IgD-negative memory B cell (primary cell): ENCODE measurements at regions not wholly inside any gene's neighbourhood (a gene's known extent, or its start where the extent isn't known, plus 50 kb on each side); places are given as distances from the start of the nearest gene placed in this dataset.
"Not testable (repeated sequence)": the region's sequence is repeated elsewhere in the genome, so short reads cannot be mapped to it uniquely, and the experiment has no call there.

Source experiments
- H3K27ac Mint-ChIP-seq, 3 donors: one replicate each; pipeline ENCODE4 v1.8.0; 2020 to 2022; ENCODE audit warnings: mild to moderate bottlenecking in 3 of 3, mixed read lengths in 3 of 3, moderate library complexity in 1 of 3
- H3K27me3 Mint-ChIP-seq: one replicate; pipeline ENCODE4 v1.8.0; 2021; ENCODE audit warnings: mixed read lengths
- H3K36me3 Mint-ChIP-seq: one replicate; pipeline ENCODE4 v1.8.0; 2020; ENCODE audit warnings: mild to moderate bottlenecking, mixed read lengths
- H3K4me1 Mint-ChIP-seq, 3 donors: one replicate each; pipeline ENCODE4 v1.8.0; 2020 to 2022; ENCODE audit warnings: mixed read lengths in 3 of 3, mild to moderate bottlenecking in 1 of 3
- H3K4me3 Mint-ChIP-seq, 4 donors: one replicate each; pipeline ENCODE4 v1.8.0; 2020 to 2022; ENCODE audit warnings: mild to moderate bottlenecking in 4 of 4, mixed read lengths in 4 of 4, moderate library complexity in 3 of 4
- H3K9me3 Mint-ChIP-seq, 3 donors: one replicate each; pipeline ENCODE4 v1.8.0; 2020 to 2021; ENCODE audit warnings: mixed read lengths in 3 of 3, mild to moderate bottlenecking in 1 of 3

DNA sequence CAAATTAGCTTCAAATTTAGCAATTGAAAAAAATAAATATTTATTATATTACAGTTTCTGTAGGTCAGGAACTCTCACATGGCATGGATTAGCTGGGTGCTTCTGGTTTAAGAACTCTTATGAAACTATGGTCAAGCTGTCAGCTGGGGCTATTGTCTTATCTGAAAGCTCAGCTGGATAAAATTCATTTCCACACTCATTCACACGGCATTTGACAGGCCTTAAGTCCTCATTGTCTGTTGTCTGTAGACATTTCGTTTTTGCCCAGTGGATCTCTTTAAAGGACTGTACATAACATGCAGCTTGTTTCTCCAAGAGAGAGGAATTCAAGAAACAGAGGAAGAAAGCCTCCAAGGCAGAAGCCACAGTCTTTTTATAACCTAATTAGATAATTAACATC is 1556.8 kb upstream of the SLC39A10 start:
- Mint-ChIP-seq H3K27me3 (no peaks in the 10 kb centered on the region), H3K9me3 (peaks cover 0 to 2% (median 0%) of the 10 kb centered on the region in 3 donors), H3K4me1 (peaks cover 5 to 11% (median 6%) of the 10 kb centered on the region in 3 donors), H3K4me3 (no peak overlapping the region), H3K27ac (no peak overlapping the region), H3K36me3 (peaks cover 2% of the 10 kb centered on the region)

DNA sequence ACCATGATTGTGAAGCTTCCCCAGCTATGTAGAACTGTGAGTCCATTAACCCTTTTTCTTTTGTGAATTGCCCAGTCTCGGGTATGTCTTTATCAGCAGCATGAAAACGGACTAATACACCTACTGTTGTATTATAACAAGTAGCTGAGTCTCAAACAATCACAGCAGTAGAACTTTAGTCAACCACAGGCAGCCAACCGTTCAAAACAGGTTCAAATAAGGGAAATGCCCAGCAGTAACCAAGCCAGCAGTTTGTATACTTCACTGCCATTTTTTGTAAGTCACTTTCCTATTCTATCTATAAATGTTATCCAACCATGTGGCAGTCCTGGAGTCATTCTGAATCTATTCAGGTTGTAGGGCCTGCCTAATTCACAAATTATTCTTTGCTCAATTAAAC is 1560.6 kb upstream of the SLC39A10 start:
- peaks cover 2% of the 10 kb centered on the region for H3K36me3 Mint-ChIP-seq
- H3K9me3 Mint-ChIP-seq, result peaks cover 0 to 2% (median 0%) of the 10 kb centered on the region in 3 donors
- no peaks in the 10 kb centered on the region for H3K27me3 Mint-ChIP-seq
- no peak overlapping the region for H3K4me3 Mint-ChIP-seq
- no peaks in the 10 kb centered on the region for H3K4me1 Mint-ChIP-seq
- H3K27ac Mint-ChIP-seq, result no peak overlapping the region

DNA sequence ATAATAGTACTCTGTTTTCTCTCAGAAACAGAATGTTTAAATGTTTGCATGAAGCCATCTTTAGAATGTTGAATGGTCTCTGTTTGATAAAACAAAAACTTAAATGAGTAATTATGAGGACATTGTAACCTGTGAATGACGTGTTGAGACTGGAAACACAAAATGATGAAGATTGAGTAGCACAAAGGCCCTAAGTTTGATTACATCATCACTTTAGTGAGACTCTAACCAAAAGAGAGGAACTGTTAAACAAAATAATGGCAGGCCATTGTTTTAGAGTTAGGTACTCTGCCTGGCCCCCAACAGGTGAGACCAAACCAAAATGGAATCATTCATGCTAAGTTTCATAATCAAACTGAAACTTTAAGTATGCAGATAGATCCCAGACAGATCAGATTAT is 1561.7 kb upstream of the SLC39A10 start:
- Mint-ChIP-seq H3K27me3 (no peaks in the 10 kb centered on the region), H3K4me3 (no peak overlapping the region), H3K9me3 (peaks cover 0 to 2% (median 0%) of the 10 kb centered on the region in 3 donors), H3K27ac (no peak overlapping the region), H3K4me1 (no peaks in the 10 kb centered on the region), H3K36me3 (peaks cover 2% of the 10 kb centered on the region)

DNA sequence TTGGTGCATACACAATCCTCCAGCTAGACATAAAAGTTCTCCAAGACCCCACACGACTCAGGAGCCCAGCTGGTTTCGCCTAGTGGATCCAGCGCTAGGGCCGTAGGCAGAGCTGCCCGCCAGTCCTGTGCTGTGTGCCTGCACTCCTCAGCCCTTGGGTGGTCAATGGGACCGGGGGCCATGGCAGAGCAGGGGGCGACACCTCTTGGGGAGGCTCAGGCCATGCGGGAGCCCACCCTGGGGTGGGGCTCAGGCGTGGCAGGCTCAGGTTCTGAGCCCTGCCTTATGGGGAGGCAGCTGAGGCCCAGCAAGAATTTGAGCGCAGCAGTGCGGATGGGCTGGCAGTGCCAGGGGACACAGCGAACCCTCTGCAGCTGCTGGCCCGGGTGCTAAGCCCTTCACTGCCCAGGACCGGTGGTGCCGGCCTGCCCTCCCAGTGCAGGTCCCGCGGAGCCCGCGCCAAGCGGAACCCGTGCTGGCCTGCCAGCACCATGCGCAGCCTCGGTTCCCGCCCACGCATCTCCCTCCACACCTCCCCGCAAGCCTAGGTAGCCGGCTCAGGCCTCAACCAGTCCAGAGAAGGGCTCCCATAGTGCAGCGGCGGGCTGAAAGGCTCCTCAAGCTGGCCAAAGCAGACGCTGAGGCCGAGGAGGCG is 1566.6 kb upstream of the SLC39A10 start:
- Mint-ChIP-seq H3K4me1 (peaks cover 2 to 12% (median 8%) of the 10 kb centered on the region in 3 donors), H3K36me3 (no peaks in the 10 kb centered on the region), H3K27ac (no peak overlapping the region), H3K27me3 (no peaks in the 10 kb centered on the region), H3K4me3 (no peak overlapping the region), H3K9me3 (no peaks in the 10 kb centered on the region)

DNA sequence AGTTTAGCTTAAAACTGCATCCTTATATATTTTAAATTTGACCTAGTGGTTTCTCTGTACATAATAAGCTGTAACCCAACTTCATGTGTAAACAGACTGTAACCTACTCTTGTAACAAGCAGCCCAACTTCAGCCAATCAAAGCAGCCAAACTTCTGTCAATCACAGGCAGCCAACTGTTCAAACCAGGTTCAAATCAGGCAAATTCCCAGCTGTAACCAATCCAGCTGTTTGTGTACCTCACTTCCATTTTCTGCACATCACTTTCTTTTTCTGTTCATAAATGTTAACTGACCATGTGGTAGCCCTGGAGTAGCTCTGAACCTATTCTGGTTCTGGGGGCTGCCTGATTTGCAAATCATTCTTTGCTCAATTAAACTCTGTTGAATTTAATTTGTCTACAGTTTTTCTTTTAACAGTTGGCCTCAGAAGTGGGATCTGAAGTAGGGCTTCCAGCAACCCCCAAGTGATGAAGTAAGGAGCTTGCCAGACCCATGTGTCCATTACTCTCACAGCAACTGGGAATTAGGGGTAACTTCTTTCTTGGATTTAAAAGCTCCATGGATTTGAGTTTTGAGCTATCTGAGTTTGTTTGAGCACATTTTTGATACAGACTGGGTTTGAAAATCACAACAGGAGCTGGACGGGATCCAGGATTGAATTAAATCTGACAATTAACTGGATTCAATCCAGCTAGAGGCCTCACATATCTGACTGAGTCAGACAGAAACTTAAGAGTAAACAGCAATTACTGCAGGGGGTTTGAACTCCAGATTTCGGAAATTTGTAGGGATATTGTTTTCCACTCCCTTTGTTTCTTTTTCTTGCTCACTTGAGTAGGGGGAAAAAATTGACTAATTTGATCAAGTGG is 1569.7 kb upstream of the SLC39A10 start:
- no peak overlapping the region for H3K4me3 Mint-ChIP-seq
- peaks cover 2 to 12% (median 8%) of the 10 kb centered on the region in 3 donors for H3K4me1 Mint-ChIP-seq
- no peaks in the 10 kb centered on the region for H3K36me3 Mint-ChIP-seq
- H3K27ac Mint-ChIP-seq, result no peak overlapping the region
- H3K9me3 Mint-ChIP-seq, result peaks cover 0 to 2% (median 0%) of the 10 kb centered on the region in 3 donors
- no peaks in the 10 kb centered on the region for H3K27me3 Mint-ChIP-seq

DNA sequence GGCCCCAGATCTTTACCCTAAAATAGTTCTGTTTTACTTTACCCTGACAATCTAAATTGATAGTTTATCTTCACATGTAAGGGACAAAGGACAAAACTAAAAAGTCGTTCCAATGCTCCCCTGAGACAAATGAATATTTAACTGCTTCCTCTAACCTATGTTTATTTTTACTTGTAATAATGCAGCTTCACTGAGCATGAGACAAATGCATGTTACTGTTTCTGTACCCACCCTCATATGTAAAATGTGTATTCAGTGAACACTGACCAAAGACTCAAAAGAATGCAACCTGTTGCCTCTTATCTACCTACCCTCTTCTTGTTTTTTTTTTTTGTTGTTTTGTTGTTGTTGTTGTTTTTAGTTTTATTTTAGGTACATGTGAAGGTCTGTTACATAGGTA is 1570.9 kb upstream of the SLC39A10 start:
- Mint-ChIP-seq H3K36me3 (no peaks in the 10 kb centered on the region), H3K27ac (no peak overlapping the region), H3K4me1 (peaks cover 2 to 12% (median 8%) of the 10 kb centered on the region in 3 donors), H3K4me3 (no peak overlapping the region), H3K9me3 (peaks cover 0 to 2% (median 0%) of the 10 kb centered on the region in 3 donors), H3K27me3 (no peaks in the 10 kb centered on the region)

DNA sequence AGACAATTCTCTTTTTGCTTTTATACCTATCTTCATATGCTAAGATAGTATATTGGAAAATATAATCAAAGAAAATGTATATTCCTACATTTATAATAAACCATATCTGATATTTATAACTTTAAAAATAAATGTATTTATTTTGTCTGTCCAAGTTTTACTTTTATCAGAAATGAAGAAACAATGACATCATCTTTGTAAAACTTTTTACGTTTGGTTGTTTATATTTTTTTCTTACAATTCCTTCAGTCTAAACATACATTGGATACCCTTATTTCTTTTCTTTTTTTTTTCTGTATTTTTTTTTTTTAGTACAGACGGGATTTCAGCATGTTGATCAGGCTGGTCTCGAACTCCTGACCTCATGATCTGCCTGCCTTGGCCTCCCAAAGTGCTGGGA is 1577.0 kb upstream of the SLC39A10 start:
- Mint-ChIP-seq H3K4me3 (no peak overlapping the region), H3K27me3 (no peaks in the 10 kb centered on the region), H3K9me3 (peaks cover 0 to 2% (median 0%) of the 10 kb centered on the region in 3 donors), H3K4me1 (no peaks in the 10 kb centered on the region), H3K36me3 (no peaks in the 10 kb centered on the region), H3K27ac (no peak overlapping the region)

DNA sequence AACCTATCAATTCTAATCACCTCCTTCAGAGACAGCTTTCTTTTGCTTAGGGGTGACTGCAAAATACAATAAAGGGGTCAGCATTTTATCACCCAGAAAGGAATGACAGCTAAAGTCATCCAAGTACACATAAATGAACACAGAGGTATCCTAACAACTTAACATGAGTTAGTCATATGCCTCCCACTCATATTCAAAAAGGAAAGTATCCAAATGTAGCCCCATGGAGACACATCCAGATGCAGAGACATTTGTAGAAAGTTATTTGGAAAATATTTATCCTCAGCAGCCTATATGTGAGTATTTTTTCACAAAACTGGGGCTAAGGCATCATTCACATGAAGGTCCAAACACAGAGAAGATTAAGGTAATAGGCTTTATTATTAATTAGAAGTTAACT is 1579.7 kb upstream of the SLC39A10 start:
- Mint-ChIP-seq H3K36me3 (no peaks in the 10 kb centered on the region), H3K4me3 (no peak overlapping the region), H3K9me3 (no peaks in the 10 kb centered on the region), H3K27me3 (no peaks in the 10 kb centered on the region), H3K4me1 (no peaks in the 10 kb centered on the region), H3K27ac (no peak overlapping the region)

DNA sequence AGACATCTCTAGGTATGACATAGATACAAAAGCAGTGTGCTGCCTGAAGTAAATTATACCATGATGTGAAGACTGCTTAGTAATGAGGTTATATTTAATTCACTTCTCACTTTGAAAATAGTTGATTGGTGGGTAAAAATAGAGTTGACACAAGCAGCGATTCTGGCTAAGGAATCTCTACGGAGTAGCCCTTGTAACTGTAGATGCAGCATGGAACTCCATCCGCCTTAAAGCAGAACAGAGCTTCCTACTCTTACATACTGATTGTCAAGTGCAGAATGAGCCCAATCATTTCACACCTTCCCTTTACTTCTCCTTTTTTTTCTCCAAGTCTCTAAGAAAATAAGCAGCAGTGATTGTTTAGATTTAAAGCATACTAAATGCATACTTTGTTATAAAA is 1594.6 kb upstream of the SLC39A10 start:
- Mint-ChIP-seq H3K4me3 (no peak overlapping the region), H3K27ac (peak overlapping the region in 1 of 3 donors; percentile 57), H3K4me1 (peaks cover 4 to 12% (median 10%) of the 10 kb centered on the region in 3 donors), H3K36me3 (no peaks in the 10 kb centered on the region), H3K27me3 (no peaks in the 10 kb centered on the region), H3K9me3 (peaks cover 0 to 3% (median 0%) of the 10 kb centered on the region in 3 donors)

DNA sequence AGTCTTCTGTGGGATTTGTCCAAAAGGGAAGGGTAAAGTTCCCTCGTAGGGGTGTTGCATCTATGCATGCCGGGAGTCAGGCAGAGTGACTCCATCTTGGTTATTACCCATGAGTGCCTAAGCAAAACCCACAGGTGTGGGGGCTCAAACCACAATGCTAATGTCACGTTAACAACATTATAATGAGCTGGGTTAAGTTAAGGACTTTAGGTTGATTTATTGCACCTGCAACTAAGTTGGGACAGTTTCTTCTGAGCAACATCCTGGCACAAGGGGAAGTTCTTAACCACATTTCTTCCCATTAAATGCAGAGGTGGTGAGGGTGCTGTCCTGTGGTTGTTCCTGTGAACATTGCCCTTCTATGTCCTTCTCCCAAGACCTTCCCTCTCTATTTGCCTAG is 1596.8 kb upstream of the SLC39A10 start:
- peak overlapping the region in 1 of 4 donors; percentile 22 for H3K4me3 Mint-ChIP-seq

DNA sequence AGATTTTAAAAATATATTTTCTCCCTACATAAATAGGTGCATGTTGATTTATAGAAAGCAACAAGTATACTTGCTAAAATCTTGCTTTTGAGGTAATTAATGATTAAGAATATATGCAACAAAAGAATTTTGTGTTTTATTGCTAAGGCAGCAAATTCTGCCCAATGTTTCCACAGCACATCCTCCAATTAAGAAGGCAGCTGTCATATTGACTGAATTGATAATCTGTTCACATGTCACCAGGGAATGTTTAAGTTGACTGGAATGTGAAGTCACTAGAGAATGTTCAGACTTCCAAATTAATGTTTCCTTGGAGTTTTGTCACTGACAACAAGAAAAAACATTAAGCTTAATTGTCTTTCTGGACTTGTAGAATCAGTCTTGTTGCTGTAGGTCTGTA is 1602.7 kb upstream of the SLC39A10 start:
- Mint-ChIP-seq H3K27ac (no peak overlapping the region), H3K4me3 (no peak overlapping the region), H3K36me3 (no peaks in the 10 kb centered on the region), H3K4me1 (no peaks in the 10 kb centered on the region), H3K27me3 (no peaks in the 10 kb centered on the region), H3K9me3 (no peaks in the 10 kb centered on the region)

More for the DNA sequence above, 1596.8 kb upstream of the SLC39A10 start:
- Mint-ChIP-seq H3K9me3 (peaks cover 0 to 3% (median 0%) of the 10 kb centered on the region in 3 donors), H3K36me3 (no peaks in the 10 kb centered on the region), H3K27ac (no peak overlapping the region), H3K27me3 (no peaks in the 10 kb centered on the region), H3K4me1 (peaks cover 4 to 12% (median 10%) of the 10 kb centered on the region in 3 donors)

DNA sequence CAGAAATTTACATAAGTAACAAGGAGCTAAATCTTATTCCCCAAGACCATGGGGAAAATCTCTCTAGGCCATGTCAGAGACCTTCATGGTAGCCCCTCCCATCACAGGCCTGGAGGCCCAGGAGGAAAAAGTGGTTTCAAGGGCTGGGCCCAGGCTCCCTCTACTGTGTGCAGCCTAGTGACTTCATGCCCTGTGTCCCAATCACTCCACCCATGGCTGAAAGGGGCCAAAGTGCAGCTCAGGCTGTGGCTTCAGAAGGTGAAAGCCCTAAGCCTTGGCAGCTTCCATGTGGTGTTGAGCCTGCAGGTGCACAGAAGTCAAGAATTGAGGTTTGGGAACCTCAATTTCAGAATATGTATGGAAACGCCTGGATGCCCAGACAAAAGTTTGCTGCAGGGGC is 1612.7 kb upstream of the SLC39A10 start:
- H3K9me3 Mint-ChIP-seq, result peaks cover 0 to 1% (median 0%) of the 10 kb centered on the region in 3 donors
- no peak overlapping the region for H3K27ac Mint-ChIP-seq
- H3K36me3 Mint-ChIP-seq, result no peaks in the 10 kb centered on the region
- no peaks in the 10 kb centered on the region for H3K4me1 Mint-ChIP-seq
- no peak overlapping the region for H3K4me3 Mint-ChIP-seq
- H3K27me3 Mint-ChIP-seq, result peaks cover 1% of the 10 kb centered on the region

DNA sequence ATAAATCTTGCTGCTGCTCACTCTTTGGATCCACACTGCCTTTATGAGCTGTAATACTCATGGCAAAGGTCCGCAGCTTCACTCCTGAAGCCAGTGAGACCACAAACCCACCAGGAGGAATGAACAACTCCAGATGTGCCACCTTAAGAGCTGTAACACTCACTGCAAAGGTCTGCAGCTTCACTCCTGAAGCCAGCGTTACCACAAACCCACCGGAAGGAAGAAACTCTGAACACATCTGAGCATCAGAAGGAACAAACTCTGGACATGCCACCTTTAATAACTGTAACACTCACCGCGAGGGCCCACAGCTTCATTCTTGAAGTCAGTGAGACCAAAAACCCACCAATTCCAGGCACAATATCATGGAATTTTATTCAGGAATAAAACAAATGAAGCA is 1635.9 kb upstream of the SLC39A10 start:
- not testable (repeated sequence) for H3K36me3 Mint-ChIP-seq, H3K4me1 Mint-ChIP-seq, H3K27me3 Mint-ChIP-seq, H3K27ac Mint-ChIP-seq, H3K4me3 Mint-ChIP-seq, H3K9me3 Mint-ChIP-seq

DNA sequence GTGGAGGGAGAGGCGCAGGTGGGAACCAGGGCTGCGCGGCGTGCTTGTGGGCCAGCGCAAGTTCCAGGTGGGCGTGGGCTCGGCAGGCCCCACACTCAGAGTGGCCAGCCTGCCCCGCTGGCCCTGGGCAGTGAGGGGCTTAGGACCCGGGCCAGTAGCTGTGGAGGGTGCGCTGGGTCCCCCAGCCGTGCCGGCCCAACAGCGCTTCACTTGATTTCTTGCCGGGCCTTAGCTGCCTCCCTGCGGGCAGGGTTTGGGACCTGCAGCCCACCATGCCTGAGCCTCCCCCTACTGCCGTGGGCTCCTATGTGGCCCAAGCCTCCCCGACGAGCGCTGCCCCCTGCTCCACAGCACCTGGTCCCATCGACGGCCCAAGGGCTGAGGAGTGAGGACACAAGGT is 1636.9 kb upstream of the SLC39A10 start:
- Mint-ChIP-seq H3K27ac (no peak overlapping the region), H3K36me3 (no peaks in the 10 kb centered on the region), H3K4me3 (no peak overlapping the region), H3K4me1 (no peaks in the 10 kb centered on the region), H3K9me3 (peaks cover 0 to 2% (median 0%) of the 10 kb centered on the region in 3 donors), H3K27me3 (no peaks in the 10 kb centered on the region)

DNA sequence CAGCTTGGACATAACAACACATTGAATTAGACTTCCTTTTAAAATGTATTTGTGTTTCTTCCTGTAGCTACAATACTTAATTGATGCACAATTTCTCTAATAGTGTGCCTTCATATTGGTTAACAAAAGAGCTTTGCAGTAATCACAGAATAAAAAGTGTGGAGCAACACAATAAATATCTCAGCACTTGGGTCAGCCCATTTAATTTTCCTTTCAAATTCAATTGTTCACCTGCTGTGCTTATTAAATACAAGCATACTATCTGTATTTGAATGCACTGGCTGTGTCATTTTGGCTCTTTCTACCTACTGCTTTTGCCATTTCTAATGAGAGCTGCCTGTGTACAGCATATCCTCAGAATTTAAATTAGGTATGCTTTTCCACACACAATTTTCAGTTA is 1641.3 kb upstream of the SLC39A10 start:
- H3K36me3 Mint-ChIP-seq, result no peaks in the 10 kb centered on the region
- peaks cover 0 to 4% (median 2%) of the 10 kb centered on the region in 3 donors for H3K9me3 Mint-ChIP-seq
- H3K27me3 Mint-ChIP-seq, result no peaks in the 10 kb centered on the region
- H3K4me3 Mint-ChIP-seq, result no peak overlapping the region
- H3K4me1 Mint-ChIP-seq, result no peaks in the 10 kb centered on the region
- H3K27ac Mint-ChIP-seq, result no peak overlapping the region
